ENCODE measurements at regions not wholly inside any gene's neighbourhood (a gene's known extent, or its start where the extent isn't known, plus 50 kb on each side); places are given as distances from the start of the nearest gene placed in this dataset.

DNA sequence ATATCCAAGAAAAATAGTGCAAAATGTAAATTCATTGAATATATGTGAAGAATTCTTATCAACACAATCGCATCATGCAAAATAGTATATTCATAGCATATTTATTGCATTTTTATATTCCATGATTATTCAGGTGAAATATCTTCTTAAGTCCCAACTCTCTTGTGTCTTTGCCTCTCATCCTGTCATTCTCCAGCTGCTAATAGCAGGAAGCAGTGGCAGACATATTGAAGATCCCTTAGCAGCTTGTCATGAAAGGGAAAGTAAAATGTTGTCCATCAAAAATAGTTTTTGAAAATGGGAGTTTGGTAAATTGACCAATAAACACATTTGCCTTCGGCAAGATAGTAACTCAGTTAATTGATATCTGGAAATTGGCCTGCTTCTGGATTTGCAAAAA lies 265.3 kb upstream of the TGFBR2 start:
- no peak for DNase-seq

DNA sequence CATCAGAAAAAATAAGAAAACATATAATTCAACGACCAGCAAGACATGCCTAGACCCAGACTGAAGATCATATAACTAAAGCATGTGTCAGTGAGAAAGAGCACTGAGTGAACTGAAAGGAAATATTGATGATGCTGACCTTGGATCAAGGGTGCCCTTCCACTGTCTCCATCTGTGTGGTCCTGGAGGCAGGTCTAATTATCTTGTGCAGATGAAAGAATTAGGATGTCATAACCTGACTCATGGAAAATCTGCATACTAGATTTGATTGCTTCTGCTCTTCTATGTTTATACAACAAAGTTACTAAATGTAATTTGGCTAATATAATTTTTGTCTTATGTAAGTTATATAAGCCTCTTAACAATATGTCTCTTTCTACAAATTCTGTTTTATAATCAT lies 264.6 kb upstream of the TGFBR2 start:
- DNase-seq: no peak

DNA sequence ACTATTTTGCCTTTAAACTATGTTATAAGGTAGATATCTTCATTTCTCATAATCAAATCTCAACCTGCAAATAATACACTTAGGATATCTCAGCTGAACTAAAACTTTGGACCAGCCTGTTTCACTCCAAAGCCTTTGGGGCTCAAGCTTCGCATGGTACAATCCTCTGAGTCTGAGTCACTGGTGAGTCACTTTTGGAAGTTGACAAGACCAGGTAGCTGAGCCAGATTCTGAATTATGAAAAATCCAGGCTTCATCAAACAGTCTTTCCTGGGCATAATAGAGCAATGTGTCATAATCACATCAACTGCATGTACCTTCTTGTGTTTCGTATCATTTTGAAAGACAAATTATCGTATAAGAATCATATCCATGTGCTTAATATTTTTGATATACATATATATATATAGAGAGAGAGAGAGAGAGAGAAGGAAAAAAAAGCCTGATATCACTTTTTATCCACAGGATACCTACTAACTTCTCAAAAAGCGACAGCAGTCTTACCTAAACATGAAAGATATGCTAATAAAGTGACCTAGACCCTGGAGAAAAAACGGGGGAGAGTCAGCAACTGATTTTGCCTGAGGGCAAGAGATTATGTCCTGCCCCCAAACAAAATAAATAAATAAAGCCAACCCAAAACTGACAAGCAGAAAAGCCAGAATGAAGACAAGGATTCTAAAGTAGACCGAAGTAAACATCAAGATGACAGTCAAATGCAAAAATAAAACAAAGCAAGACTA lies 263.9 kb upstream of the TGFBR2 start:
- peak in 1 of 5 donors; percentile 40 for DNase-seq

DNA sequence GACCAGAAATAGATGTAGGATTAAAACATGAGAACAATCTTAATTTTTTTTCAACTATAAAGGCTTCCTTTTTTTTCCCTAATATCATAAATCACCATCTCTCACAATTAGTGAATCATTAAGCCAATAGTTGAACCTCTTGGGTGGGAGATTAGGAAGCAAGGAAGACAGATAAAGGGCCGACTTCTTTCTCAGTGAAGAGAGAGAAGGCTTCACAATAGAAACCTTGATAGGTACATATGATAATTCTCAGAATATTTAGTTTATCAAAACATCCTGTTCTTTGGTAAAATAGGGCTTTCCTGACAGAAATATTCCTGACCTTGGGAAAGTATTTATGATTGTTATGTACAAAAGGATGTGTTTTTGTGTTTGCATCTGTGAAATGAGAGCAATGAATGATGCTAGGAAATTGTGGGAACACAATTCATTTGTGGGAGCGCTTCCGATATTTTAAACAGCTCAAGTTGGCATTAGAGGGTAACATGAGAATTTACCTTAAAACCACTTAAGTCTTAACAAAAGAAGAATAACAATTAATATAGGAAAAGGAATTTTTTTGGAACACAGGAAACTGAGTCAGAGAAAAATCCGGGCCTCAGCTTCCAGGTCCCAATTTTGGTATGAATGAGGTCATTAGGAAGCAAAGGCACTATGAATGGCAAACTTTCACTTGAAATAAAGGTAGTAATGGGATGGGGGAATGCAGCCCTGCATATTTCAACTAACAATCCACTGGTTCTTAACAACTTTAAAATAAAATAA lies 263.2 kb upstream of the TGFBR2 start:
- no peak for DNase-seq

DNA sequence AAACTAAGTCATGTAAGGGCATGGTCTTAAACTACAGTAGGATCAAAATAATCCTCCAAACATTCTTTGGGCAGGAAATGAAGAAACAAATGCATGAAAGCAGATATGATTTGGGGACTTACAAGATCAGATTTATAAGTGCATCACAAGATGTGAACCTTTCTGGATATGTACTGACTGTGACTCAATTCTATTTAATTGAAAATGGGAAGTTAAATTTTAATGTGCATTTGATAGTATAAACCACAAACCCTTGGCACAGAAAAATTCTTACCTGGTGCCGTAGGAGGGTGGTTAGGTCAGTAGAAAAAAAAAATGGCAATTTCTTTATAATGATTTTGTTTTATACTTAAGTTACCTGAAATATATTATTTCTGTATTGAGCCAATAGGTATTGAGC lies 262.5 kb upstream of the TGFBR2 start:
- DNase-seq: no peak

DNA sequence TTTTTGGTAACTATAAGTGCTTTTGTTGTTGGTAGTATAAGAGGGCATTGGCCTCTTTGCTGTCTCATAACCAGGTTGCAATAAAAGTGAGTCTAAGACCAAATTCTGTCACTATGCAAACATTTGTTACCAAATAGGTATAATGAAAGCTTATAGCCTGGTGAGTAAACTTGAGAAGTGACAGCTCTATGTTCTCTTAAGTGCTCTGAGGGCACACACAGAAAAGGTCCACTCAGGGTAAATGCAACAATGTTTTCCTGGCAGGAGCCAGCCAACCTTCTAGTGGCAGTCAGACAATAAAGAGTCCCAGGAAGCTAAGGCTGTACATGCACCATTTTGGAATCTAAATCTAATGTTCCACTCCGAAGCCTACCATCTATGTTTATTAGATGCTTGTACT lies 262.1 kb upstream of the TGFBR2 start:
- DNase-seq: peak in 1 of 5 donors; percentile 24

DNA sequence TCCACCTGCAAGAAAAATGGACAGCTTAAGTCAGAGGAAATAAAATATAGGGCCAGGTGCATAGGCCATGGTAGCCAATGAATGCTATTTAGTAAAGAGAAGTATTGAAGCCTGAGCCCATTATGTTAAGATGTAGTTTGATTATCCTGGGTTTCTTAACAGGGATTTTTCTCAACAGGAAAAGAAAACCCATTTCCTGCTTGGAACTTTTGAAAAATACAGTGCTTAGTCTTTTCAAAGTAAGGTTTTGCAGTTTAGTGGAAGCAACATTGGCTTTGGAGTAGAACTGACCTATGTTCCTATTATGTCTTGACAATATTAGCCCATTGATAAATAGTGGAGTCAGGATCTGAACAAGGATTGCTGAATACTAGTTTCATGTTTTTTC lies 259.5 kb upstream of the TGFBR2 start:
- no peak for DNase-seq

DNA sequence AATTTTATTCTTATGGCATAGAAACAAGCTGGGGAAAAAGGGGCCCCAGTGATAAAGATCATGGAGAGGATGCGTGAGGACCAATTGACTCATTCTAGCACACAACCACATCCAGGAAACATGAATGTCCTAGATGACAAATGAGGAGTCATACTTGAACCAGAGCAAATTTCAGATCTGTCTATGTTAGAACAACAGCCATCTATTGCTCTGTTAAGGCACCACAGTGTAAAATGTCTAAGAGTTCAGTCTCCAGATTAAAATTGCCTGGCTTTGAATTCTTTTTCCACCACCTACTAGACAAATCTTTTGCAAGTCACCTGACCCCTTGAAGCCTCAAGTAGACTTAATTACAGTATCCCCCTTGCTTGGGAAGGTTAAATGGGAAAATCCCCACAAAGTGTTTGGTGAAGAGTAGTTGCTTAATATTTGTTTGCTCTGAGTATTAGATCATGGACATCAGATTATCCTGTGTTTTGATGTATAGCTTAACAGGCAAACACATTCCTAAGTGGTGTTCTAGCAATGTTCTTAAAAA lies 258.7 kb upstream of the TGFBR2 start:
- peak in 1 of 5 donors; percentile 90 for DNase-seq

DNA sequence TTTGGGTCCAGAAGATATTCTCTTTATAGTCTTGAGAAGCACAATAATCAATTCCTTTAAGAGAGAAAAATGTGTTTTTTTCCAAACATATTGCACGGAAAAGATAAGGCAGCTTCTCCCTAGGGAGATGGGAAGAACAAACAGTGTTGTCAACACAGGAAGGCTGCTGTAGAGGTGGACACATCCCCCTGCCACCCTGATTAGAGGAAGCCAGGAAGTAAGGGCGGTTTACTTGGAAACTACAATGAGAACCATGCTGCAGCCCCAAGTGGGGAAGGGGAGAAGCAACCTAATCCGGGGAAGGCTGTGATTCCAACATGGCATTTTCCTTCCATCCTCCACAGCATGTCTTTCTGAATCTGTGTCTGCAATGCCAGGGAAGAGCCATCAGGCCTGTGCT lies 256.9 kb upstream of the TGFBR2 start:
- DNase-seq: no peak

DNA sequence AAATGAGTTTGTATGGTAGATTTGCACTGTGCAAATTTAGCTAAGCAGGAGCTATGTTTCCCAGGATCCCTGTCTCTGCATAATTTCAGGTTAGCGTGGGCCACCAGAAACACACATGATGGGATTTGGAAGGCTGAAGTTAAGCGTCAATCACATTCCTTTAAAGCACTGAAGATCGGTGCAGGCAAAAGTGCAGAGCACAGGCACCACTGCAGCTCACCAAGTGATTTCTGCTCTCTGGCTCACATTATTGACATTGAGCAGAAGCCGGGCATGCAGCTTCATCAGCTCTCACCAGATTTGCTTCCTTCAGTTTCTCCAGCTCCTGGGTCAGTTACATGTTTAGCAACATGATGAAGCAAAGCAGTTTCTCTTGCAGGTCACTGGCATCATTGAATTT lies 256.4 kb upstream of the TGFBR2 start:
- no peak for DNase-seq

DNA sequence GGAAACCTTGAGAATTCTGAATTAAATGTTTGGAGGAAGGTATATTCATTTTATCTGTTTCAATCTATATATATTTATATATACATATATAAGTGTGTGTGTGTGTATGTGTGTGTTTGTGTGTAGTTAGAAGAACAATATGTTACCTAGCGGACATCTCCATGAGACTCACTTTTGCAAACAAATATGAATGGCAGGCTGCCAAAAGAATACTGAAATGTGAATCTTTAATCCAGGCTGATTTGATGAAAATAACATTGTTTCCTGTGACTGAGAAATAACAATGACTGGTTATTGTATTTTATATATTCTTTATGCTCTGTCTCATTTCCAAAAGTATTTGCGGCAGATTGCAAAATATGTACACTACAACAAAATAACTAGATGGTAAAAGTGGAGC lies 255.5 kb upstream of the TGFBR2 start:
- no peak for DNase-seq

DNA sequence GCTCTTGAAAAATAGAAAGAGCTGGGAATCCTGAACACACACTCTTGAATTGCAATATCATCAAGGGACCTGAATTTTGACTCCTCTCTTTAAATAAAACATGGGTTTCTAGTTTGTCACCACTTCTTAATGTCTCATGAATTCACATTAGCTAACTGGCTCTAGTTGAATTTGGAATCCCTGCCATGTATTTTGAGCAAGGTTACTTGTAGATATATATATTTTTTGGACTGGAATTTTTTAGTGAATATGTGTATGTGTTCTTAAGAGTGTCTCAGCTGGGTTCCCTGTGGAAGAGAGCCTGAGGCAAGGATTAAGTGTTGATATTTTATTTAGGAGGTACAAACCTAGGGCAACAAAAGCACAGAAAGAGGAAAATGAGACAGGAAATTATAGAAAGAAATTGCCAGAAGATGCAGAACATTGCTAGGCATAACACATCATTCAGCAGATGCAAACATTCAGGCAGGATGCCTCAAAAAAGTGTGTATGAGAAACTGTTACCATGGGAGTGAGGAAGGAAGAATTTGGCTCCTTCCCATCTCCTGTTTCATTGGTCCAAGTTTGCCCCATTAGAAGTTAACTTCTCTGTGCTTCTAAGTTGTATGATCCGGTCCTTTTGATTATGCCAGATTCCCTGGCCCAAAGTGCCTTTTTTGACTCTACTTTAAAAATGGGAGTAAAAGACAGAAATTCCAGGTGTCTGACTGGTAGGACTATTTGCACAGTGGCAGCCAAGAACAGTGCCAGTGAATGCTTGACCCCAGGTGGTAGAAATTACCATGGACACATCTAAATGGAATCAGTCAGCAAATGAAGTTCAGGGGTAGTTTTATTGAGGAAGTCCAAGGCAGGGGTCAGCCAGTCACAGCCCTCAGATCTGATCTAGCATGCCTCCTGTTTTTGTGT lies 253.7 kb upstream of the TGFBR2 start:
- no peak for DNase-seq

DNA sequence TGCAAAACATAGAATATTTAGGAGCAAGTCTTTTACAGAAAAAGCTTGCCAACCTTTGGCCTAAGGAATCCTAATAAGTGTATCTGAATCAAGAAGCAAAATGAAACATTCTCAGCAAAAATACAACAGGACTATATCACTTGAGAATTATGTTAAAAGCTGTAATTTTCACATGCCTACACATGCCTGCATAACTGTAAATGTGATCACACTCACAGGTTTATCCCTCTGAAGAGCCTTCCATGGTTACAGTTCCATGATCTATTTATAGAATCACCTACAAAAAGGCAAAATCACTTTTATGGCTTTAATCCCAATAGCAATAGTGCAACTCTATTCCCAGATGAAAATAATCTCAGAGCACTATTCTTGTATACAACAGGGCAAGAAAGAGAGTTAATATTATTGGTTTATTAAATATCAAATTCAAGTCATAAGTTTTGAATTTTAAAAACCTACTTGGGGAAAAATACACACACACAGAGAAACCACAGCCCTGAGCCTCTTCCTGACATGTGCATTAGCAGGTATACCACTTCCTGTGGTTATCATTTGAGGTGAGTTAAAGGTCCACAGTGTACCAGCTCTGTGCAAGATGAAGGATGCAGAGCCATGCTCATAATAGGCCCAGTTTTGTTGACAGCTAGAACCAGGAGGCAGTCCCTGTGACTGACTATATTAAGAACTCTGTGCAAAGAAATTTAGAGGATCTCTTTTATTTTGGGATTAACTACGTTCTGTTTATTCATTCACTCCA lies 252.5 kb upstream of the TGFBR2 start:
- DNase-seq: peak in 4 of 5 donors; percentile 17 to 92 (median 41)

DNA sequence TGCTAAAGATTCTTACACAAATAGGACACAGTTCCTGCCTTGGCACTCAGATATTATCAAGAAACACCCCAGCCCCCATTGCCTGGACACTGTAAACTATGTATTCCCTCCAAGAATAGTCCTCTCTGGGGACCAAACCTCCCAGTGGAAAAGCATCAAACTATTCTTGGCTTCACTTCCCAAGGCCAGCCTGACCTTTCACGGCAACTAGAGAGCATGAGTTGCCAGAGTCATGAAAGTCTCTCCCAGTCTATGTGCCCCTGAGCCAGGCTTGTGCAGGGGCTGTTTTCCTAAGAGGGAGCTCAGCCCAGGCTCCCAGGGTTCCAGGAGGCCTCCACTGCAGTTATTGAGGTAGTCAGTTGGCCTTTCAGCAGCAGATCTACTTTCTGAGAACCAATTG lies 251.9 kb upstream of the TGFBR2 start:
- DNase-seq: peak in 1 of 5 donors; percentile 2

DNA sequence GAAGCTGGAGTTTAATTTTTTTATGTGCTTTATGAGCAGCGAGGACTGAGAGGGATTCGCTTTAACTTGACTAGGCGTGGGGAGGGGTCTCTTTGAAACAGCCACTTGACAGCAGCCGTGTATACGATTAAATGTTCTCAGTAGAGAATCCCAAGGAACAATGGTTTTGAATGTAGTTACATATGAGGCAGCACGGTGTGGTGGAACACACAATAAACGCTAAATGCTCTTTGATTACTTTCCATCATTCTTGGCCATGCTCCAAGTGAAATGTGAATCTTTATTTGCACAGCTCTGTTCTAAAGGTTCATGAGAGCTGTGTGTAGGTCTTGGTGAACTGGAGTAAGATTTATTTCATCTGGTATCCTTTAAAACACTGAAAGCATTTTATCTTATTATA lies 251.4 kb upstream of the TGFBR2 start:
- no peak for DNase-seq

DNA sequence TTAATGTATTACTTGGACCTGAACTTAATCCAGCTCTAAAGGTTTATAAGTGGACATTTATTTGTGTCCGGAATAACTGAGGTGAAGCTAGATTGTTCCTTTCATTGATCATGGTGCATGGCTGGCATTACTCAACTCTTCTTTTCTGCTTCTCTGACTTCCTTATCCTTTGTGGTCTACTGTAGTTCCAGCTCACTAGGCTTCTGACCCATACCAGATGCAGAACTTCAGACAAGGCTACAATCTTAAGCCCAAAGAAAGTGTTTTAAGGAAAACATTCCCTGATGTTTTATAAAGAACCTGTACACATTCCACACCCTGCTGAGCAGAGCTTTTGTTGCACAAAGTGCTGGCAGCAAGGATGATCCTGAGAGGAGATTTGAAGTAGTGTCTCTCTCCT lies 250.8 kb upstream of the TGFBR2 start:
- DNase-seq: no peak

DNA sequence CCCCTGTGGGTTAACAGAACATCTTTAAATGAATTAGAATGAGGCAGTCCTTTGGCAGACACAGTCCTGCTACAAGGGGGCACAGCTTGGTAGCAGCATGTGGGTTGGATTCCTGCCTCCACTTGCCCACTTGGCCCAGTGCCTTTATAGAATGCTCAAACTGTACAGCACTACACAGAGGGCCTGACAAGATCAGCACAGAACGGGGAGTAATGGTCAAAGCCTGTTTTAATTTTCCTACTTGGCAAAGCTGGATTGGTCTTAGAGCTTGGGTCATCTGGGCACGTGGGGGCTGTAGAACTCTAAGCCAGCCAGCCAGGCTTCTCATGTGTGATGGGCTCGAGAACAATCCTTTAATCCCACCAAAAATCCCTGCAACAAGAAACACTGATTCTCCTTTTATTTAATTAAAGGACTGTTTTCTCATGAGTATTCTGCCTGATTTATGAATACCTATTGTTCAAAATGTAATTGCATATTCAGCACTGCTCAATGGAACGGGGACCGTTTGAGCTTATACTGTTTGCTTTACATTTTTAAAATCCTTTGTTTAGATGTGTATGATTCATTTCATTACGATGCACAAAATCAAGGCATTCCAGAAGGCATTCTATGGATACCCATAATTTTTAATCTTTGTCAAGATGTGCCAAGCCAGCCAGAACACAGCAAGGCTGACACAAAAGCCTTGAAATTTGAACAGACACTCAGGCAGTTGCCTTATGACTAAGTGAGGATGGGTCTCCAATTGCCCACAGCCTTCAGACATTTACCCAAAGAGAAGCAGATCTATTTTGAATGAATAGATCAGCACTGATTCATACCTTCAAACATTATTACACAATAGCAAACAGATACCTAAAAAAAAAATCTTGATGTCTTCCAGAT lies 249.3 kb upstream of the TGFBR2 start:
- no peak for DNase-seq

DNA sequence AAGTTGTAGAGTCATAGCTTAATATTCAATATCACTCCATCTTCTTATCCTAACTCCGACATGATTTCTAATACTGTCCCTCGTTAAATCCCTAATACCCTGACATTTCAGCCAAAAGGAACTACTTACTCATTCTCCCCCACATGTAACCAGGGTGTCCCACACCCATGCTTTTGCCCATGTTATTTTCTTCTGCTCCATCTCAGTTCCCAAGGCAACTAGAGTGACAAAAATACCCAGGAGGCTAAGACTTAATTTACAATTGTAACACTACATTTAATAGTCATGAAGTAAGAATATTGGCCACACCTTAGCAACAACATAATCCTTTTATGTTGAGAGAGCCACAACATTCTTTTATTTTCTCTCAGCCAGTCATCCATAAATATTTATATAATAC lies 248.5 kb upstream of the TGFBR2 start:
- DNase-seq: no peak

DNA sequence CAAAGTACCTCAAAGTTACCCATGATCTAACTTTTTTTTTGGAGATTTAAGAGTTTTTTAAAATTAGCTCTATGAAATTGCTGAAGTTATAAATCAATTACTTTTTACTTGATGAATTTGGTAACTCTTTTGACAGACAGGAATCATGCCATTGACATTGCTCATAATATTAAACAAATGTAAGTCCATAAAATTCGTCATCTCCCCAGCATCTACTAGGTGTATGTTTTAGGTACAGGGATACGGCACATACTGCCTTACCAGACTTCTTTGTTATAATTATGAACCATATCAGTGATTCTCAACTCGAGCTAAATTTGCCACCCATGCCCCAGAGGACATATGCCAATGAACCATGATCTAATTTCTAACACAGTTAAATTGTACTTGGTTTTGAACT lies 247.5 kb upstream of the TGFBR2 start:
- no peak for DNase-seq

DNA sequence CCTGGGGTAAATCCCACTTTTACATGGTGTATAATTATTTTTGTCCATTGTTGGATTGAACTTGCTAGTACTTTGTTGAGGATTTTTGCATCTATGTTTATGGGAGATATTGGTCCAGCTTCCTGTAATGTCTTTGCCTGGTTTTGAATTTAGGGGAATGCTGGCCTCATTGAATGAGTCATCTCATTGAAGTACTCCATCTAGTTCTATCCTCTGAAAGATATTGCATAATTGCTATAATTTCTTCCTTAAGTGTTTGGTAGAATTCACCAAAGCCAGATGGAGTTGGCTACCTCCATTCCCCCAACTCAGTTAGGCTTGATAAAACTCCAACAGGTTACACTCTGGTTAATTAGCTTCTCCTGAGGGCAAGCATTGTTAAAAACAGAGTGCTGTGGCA lies 237.4 kb upstream of the TGFBR2 start:
- no peak for DNase-seq

DNA sequence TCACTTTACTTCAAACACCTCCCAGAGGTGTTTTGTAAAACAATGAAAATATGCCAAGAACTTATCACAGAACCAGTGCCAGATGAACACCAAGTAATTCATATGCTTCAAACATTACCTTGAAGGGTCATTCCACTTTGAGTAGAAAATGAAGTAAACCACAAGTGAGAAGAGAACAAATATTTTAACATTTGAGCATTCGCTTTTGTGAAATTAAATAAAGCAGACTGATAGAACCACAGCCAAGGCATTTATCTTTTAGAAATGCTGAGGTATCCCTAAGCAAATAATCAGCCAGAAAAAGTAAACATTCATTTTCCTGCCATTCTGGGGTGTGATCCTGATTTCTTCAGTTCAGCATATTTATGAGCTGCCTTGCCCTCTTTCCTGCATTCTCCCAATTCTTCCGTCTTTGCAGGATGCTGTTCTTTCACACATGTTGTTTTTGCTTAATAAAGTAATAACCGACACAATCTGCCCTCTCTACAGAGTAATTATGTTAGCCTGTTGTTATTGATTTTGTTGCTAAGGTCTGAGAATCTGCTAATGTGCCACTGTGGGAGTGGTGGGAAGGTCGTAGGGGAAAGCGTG lies 235.6 kb upstream of the TGFBR2 start:
- no peak for DNase-seq

Data from T-helper 1 cell (primary cell).